ENCODE measurements at regions not wholly inside any gene's neighbourhood (a gene's known extent, or its start where the extent isn't known, plus 50 kb on each side); places are given as distances from the start of the nearest gene placed in this dataset.
A peak's percentile ranks its signal among the peaks of the same experiment; 100 is the strongest.

DNA sequence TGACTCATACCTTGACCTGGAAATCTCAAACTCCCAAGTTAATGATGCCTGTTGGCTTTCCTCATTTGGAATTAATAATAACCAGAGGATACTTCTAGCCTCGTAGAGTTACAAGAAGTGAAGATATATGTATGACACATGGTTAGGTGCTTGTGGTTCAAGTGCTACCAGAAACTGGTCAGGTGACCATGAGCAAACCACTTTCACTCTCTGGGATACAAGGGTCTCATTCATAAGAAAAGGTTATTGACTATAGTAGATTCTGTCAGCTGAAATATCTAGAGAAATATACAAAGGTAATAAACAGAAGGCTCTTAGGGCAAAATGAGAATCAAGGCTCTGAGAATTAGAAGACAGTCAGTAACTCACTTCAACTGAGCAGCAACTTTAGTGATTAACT, 233.3 kb downstream of the KCNA4 start:
- no peak overlapping the region for H3K4me3 ChIP-seq (ENCODE audit: low read length in 3 of 3)
- FAIRE-seq (no peak), DNase-seq (no peak)
- no peaks in the 10 kb centered on the region for H3K9me3 ChIP-seq (ENCODE audit: control insufficient read depth in 2 of 3, insufficient read depth in 1 of 3, low read length in 3 of 3)
- no peak overlapping the region for H3K27ac ChIP-seq (ENCODE audit: low read depth in 2 of 2, low read length in 2 of 2)
- H3K36me3 ChIP-seq (ENCODE audit: control insufficient read depth in 2 of 3, insufficient read depth in 3 of 3, low read length in 3 of 3) = no peaks in the 10 kb centered on the region
- no peaks in the 10 kb centered on the region for H3K27me3 ChIP-seq (ENCODE audit: control insufficient read depth, insufficient read depth, low read length)
- TF ChIP-seq CTCF (IDR thresholded peaks at IDR 0.05; ENCODE audit: borderline replicate concordance, extremely low read depth, insufficient read depth) = no peak
- intact Hi-C loops (cut with DNase I) = no loop called here
- H3K9ac ChIP-seq (ENCODE audit: low read length in 3 of 3) = no peak overlapping the region
- no peaks in the 10 kb centered on the region for H3K4me1 ChIP-seq (ENCODE audit: control insufficient read depth in 2 of 3, insufficient read depth in 2 of 3, low read depth in 1 of 3, low read length in 3 of 3)

GRCh38 chr11:29782447-29782846, 234.4 kb downstream of the KCNA4 start:
- Histone ChIP-seq H3K9ac (ENCODE audit: low read length in 3 of 3) (no peak overlapping the region), H3K9me3 (ENCODE audit: control insufficient read depth in 2 of 3, insufficient read depth in 1 of 3, low read length in 3 of 3) (no peaks in the 10 kb centered on the region), H3K27ac (ENCODE audit: low read depth in 2 of 2, low read length in 2 of 2) (no peak overlapping the region), H3K36me3 (ENCODE audit: control insufficient read depth in 2 of 3, insufficient read depth in 3 of 3, low read length in 3 of 3) (no peaks in the 10 kb centered on the region), H3K4me3 (ENCODE audit: low read length in 3 of 3) (no peak overlapping the region), H3K4me1 (ENCODE audit: control insufficient read depth in 2 of 3, insufficient read depth in 2 of 3, low read depth in 1 of 3, low read length in 3 of 3) (no peaks in the 10 kb centered on the region), H3K27me3 (ENCODE audit: control insufficient read depth, insufficient read depth, low read length) (no peaks in the 10 kb centered on the region)
- no peak for FAIRE-seq
- DNase-seq = no peak
- TF ChIP-seq CTCF (IDR thresholded peaks at IDR 0.05; ENCODE audit: borderline replicate concordance, extremely low read depth, insufficient read depth) = no peak
- intact Hi-C loops (cut with DNase I) = no loop called here

DNA sequence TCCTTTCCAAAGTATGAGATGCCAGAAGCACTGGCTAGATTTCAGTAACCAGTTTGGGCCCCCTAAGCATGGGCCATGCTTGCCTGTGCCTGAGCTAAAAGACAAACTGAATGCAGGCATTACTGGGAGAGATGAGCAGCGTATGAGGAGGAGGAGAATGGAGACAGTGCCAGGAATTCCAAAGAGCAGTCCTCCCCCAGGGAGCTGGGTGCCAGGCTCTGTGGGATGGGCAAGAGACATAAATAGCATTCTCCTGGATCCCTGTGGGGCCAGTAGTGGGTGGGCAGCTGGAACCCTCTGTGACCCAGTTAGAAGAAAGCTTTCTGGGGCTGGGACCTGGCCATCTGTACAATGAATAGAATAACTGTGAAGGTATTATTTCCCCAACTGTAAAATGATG, 235.6 kb downstream of the KCNA4 start:
- FAIRE-seq (no peak), DNase-seq (no peak)
- Histone ChIP-seq H3K9me3 (ENCODE audit: control insufficient read depth in 2 of 3, insufficient read depth in 1 of 3, low read length in 3 of 3) (no peaks in the 10 kb centered on the region), H3K4me1 (ENCODE audit: control insufficient read depth in 2 of 3, insufficient read depth in 2 of 3, low read depth in 1 of 3, low read length in 3 of 3) (no peaks in the 10 kb centered on the region), H3K27ac (ENCODE audit: low read depth in 2 of 2, low read length in 2 of 2) (no peak overlapping the region), H3K4me3 (ENCODE audit: low read length in 3 of 3) (no peak overlapping the region), H3K9ac (ENCODE audit: low read length in 3 of 3) (no peak overlapping the region), H3K36me3 (ENCODE audit: control insufficient read depth in 2 of 3, insufficient read depth in 3 of 3, low read length in 3 of 3) (no peaks in the 10 kb centered on the region), H3K27me3 (ENCODE audit: control insufficient read depth, insufficient read depth, low read length) (no peaks in the 10 kb centered on the region)
- intact Hi-C loops (cut with DNase I) = no loop called here
- no peak for TF ChIP-seq CTCF (IDR thresholded peaks at IDR 0.05; ENCODE audit: borderline replicate concordance, extremely low read depth, insufficient read depth)

- intact Hi-C loops (cut with DNase I) = no loop called here
- Histone ChIP-seq H3K9me3 (ENCODE audit: control insufficient read depth in 2 of 3, insufficient read depth in 1 of 3, low read length in 3 of 3) (no peaks in the 10 kb centered on the region), H3K36me3 (ENCODE audit: control insufficient read depth in 2 of 3, insufficient read depth in 3 of 3, low read length in 3 of 3) (no peaks in the 10 kb centered on the region), H3K4me1 (ENCODE audit: control insufficient read depth in 2 of 3, insufficient read depth in 2 of 3, low read depth in 1 of 3, low read length in 3 of 3) (no peaks in the 10 kb centered on the region), H3K9ac (ENCODE audit: low read length in 3 of 3) (no peak overlapping the region), H3K4me3 (ENCODE audit: low read length in 3 of 3) (no peak overlapping the region), H3K27me3 (ENCODE audit: control insufficient read depth, insufficient read depth, low read length) (no peaks in the 10 kb centered on the region), H3K27ac (ENCODE audit: low read depth in 2 of 2, low read length in 2 of 2) (no peak overlapping the region)
- TF ChIP-seq CTCF (IDR thresholded peaks at IDR 0.05; ENCODE audit: borderline replicate concordance, extremely low read depth, insufficient read depth) = no peak
- DNase-seq (peak in 1 of 5 donors; percentile 41), FAIRE-seq (no peak)
Observed at GRCh38 chr11:29780756-29781155, 236.1 kb downstream of the KCNA4 start.

Measured in kidney (tissue), 13 donors.